Glomerular visceral epithelial cell (primary cell): ENCODE measurements at regions not wholly inside any gene's neighbourhood (a gene's known extent, or its start where the extent isn't known, plus 50 kb on each side); places are given as distances from the start of the nearest gene placed in this dataset.

Experiments
- DNase-seq: peaks from one replicate; pipeline ENCODE4 v3.0.0-alpha.2; 2016; ENCODE audit errors: extremely low spot score

GRCh38 chr13:79267560-79267959 lies 138.5 kb downstream of the RBM26 start:
- DNase-seq = no peak

- DNase-seq = no peak
Measured at GRCh38 chr13:79258489-79258888, 147.6 kb downstream of the RBM26 start.

- DNase-seq = no peak
Measured at GRCh38 chr13:79246578-79246949, 159.5 kb downstream of the RBM26 start.

- no peak for DNase-seq
Measured at GRCh38 chr13:79245937-79246577, 160.0 kb downstream of the RBM26 start.

- DNase-seq = no peak
Measured at GRCh38 chr13:79241697-79242096, 164.4 kb downstream of the RBM26 start.

GRCh38 chr13:79237981-79238380 lies 168.1 kb downstream of the RBM26 start:
- no peak for DNase-seq

- DNase-seq = no peak
Measured at GRCh38 chr13:79231887-79232286, 174.2 kb downstream of the RBM26 start.

GRCh38 chr13:79229761-79230160 lies 176.3 kb downstream of the RBM26 start:
- no peak for DNase-seq

GRCh38 chr13:79228972-79229371 lies 177.1 kb downstream of the RBM26 start:
- no peak for DNase-seq

- DNase-seq = no peak
Measured at GRCh38 chr13:79227418-79227817, 178.6 kb downstream of the RBM26 start.

GRCh38 chr13:79226938-79227337 lies 179.1 kb downstream of the RBM26 start:
- DNase-seq = no peak

GRCh38 chr13:79226250-79226649 lies 179.8 kb downstream of the RBM26 start:
- DNase-seq = no peak

GRCh38 chr13:79225487-79226232 lies 180.4 kb downstream of the RBM26 start:
- no peak for DNase-seq

- DNase-seq = no peak
Measured at GRCh38 chr13:79222427-79223205, 183.4 kb downstream of the RBM26 start.

GRCh38 chr13:79212064-79212619 lies 193.9 kb downstream of the RBM26 start:
- DNase-seq = no peak

GRCh38 chr13:79211377-79211776 lies 194.7 kb downstream of the RBM26 start:
- no peak for DNase-seq

GRCh38 chr13:79197933-79198332 lies 208.1 kb downstream of the RBM26 start:
- DNase-seq = no peak

GRCh38 chr13:79196843-79197242 lies 209.2 kb downstream of the RBM26 start:
- no peak for DNase-seq

GRCh38 chr13:79196366-79196765 lies 209.7 kb downstream of the RBM26 start:
- no peak for DNase-seq

- no peak for DNase-seq
Measured at GRCh38 chr13:79194727-79195126, 211.3 kb downstream of the RBM26 start.

- no peak for DNase-seq
Measured at GRCh38 chr13:79194272-79194671, 211.8 kb downstream of the RBM26 start.

- no peak for DNase-seq
Measured at GRCh38 chr13:79191501-79191900, 214.6 kb downstream of the RBM26 start.

GRCh38 chr13:79190932-79191331 lies 215.1 kb downstream of the RBM26 start:
- DNase-seq = no peak
